HG03025 (cell line): ENCODE measurements at regions not wholly inside any gene's neighbourhood (a gene's known extent, or its start where the extent isn't known, plus 50 kb on each side); places are given as distances from the start of the nearest gene placed in this dataset.
"Not testable (repeated sequence)": the region's sequence is repeated elsewhere in the genome, so short reads cannot be mapped to it uniquely, and the experiment has no call there.

Source experiments
- ATAC-seq: cut with Tn5 transposase; IDR thresholded peaks from one replicate; pipeline ENCODE4 v1.9.1; 2021; ENCODE audit warnings: mild to moderate bottlenecking, moderate library complexity; ENCODE audit not compliant: unreplicated experiment, low FRiP score

DNA sequence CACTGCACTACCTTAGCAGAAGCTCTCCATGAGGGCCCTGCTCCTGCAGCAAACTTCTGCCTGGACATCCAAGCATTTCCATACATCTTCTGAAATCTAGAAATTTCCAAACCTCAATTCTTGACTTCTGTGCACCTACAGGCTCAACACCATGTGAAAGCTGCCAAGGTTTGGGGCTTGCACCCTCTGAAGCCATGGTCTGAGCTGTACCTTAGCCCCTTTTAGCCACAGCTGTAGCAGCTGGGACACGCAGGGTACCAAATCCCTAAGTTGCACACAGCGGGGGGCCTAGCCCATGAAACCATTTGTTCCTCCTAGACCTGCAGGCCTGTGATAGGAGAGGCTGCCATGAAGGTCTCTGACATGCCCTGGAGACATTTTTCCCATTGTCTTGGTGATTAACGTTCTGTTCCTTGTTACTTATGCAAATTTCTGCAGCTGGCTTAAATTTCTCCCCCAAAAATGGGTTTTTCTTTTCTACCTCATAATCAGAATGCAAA is 102.7 kb downstream of the EN1 start:
- ATAC-seq: not testable (repeated sequence)

DNA sequence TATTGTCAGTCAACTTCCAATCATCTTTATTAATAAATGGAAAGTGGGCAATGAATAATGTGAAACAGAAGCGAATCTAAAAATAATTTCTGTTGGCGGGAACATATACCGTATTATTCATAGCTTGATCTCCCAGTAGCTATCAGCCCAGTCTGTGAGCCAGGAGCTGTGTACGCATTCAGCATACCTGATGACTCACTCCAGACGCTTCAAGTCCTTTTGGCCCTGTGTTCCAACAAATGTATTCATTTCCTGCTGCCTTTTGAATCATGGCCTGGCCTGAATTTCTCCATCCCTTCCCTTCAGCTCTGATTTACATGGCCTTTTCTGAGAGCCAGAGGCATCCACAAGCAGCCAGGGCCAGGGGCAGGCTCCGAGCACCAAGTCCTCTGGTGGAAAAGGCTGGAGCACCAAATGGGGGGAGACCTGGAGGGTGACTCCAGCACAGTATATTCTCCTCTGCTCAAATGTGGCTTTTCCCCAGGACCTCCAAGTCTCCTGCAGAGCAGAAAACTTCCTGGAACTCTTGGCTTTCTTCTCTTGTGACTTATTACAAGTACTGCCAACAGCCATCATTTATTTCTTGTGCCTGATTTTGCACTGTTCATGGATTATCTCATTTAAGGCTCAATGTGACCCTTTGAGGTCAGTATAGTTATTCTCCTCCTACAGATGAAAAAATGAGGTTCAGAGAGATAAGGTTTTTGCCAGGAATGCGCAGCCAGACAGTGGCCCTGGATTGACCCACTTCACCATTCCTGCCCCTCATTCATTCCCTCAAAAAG is 108.7 kb downstream of the EN1 start:
- no peak for ATAC-seq

DNA sequence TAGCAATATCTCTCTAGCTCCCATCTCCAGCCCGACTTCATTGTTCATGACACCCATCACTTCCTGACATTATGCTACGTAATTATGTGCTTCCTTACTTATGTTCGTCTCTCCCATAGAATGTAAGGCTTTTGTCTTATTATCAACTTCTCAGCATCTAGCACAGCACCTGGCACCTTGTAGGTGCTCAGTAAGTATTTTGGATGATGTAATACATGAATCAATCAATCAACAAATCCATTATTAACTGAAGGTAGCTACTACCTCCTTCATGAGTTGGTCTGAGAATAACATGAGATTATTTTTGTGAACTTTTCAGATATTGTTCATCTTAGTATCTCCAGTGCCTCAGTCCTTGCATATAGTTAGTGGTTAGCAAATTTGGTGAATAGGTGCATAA is 109.3 kb downstream of the EN1 start:
- no peak for ATAC-seq

DNA sequence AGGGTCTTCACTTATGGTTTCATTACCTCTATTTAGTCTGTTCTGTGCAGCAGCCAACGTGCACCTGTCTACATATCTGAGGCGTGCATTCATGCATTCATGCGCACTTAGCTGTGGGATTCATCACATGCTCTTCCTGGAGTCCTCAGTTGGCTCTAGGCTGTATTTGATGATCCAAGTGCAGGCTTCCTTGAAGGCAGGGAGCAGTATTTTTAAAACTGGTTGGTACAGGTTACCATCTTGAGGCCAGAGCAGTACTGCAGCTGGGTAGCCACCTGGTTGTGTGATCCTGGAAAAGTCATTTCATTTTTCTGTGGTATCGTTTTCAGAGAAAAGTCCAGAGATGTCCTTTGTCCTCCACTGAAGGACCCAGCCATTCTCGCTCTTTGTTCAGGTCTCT is 109.8 kb downstream of the EN1 start:
- no peak for ATAC-seq

DNA sequence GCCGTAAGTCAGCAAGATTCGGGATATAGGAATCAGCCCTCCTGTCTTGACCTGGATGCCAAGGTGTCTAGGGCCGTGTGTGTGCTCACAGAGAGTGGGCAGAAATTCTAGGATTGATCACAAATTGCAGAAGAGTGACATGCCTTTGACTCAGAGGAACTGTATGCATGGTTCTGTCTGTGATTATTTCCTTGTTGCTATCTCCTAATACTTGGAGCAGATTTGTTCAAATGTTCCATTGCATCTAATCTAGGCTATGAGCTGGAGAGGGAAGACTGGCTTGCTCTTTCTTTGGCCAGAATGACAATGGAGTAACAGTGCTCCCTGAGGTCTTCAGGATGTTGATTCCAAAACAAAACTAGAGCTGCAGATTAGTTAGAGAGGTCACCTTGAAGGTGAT is 115.0 kb downstream of the EN1 start:
- no peak for ATAC-seq

DNA sequence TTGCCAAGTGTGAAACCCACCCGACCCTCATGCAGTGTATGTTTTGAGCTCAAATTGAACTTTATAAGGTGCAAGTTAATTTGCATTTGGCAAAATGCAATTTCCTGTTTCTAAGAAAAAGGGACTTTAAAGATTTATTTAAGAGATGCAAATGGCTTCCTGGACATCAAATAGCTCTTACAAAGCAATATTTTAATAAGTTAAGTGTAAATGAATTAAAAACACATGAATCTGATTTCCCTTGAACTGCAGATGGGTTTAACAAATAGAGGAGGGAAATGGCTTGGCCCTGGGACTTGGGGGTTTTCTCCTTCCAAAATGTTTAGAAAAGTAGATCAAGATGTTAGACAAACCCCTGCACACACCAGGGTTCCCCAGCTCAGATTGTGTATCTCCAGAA is 116.0 kb downstream of the EN1 start:
- no peak for ATAC-seq

DNA sequence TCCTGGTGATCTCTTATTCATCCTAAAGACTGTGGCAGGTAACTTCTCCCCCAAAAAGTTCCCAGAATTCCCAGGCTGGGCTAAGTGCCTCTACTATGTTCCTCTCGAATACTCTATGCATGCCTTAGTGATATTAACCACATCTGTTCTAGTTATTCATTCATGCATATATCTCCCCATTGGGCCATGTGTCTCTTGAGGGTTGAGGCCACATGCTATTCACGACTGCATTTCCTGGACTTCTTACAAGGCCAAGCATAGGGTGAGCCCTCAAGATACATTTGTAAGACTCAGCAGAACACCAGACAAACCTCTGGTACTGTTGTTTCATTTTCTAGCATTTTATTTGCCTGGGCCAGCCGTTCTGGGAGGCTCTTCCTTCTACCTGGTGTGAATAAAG is 117.0 kb downstream of the EN1 start:
- no peak for ATAC-seq

DNA sequence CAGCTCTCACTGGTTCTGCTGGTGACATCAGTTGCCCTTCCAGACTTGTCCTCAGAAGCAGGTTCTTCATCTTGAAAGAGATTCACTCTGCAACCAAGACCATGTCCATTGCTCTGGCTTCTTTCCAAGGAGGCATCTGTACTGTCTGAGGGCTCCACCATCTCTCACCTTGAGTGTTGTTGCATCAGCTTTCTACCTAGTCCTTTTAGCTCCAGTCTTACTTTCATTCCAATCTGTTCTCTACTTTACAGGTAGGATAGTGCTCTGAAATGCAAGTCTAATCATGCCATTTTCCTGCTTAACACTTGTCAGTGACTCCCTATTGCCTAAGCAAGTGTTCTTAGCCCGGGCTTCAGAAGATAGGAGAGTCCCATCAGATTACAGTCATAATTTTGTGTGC is 117.7 kb downstream of the EN1 start:
- no peak for ATAC-seq

DNA sequence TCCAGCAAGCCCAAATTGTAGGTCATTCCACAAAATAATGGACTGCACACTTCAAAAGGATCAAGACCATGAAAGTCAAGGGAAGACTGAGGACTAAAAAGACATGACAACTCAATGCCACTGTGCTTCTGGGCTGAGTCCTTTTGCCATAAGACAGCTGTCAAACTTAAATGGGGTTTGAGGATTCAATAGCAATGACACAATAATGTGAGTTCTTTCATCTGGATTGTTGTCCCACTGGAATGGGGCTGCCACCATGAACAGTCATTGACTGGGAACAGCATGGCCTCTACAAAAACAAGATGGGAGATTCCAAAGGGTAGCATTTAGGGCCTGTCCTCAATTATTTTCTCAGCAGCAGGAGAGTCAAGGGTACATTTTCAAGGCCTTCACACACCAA is 118.5 kb downstream of the EN1 start:
- ATAC-seq: no peak

DNA sequence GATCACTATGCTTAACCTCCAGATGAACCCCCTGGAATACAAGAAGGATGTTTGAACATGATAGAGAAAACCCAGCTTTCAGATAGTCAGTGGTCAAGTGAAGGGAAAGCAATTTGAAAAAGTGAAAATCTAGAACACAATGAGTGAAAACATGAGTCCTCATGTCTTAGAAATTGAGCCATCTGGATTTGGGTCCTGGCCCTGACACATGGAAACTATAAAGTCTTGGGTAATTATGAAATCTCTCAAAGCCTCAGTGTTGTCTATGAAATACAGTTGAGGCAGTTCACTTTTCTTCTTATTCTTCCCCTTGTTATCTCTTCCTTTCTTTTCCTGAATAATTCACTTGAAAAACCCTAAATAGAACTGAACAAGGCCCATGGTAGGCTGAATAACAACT is 120.6 kb downstream of the EN1 start:
- no peak for ATAC-seq

DNA sequence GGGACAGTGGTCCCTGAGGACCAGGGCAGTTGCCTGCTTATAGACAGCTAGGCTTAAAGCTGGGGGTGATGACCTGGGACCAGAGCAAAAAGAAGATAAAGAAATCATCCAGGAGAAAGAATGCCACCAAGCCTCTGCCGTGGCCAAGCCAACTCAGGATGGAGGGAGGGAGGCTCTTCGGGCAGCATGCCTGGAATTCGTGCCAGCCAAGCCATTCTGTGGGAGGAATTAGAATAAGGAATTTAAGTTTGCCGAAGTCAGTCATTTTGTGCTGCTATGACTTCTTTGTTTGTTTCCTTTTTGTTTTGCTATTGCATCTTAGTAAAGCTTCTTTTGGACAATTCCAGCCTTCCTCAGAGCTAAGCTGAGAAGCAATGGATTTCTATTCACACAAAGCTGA is 124.1 kb downstream of the EN1 start:
- no peak for ATAC-seq

DNA sequence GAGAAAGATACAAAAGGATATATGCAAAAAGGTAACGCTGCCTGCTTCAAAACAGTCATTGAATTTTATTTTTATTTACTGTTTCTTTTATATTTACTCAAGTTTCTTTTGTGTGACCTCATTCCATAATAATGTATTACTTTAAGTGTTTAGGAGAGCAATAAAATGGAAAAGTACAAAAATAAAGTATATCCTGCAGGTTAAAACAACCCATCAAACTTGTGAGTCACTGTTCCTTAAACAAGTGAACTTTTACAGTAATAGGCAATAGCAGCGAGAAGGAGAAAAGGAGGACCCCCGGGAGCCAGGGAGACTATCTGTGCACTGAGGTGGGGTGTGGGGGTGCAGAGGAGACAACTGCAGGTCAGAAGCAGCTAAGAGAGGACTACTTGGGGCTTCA is 124.5 kb downstream of the EN1 start:
- no peak for ATAC-seq

DNA sequence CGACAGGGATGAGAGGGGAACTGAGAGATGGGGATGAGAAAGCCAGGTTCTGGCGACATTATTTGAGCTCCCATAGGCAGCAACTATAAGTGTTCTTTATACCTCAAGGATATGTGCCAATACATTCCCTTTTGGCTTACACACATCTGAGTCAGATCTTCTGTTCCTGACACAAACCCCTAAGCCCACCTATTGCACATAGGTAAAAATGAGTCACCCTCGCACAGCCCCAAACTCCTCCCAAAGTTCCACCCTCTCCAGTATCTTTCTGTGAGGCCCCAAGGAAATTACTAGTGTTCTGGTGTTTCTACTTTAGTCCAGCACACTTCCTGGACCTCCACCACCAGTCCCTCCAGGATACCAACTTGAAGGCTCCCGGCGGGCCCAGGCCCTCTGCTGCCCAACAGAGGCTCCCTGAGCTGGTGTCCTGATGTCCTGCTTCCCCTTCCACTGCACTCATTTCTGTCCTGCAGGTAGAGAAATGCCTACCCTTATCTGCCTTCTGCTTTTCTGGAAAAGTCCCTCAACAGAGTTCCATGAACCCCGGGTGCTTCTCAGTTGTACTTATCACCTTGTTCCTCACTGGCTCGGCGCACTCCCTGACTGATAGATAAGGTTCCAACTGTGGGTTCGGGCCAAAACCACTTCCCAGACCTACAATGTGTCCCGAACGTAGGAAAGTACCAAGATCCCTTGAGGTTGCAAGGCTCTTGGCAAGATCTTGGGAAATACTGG is 125.5 kb downstream of the EN1 start:
- no peak for ATAC-seq

DNA sequence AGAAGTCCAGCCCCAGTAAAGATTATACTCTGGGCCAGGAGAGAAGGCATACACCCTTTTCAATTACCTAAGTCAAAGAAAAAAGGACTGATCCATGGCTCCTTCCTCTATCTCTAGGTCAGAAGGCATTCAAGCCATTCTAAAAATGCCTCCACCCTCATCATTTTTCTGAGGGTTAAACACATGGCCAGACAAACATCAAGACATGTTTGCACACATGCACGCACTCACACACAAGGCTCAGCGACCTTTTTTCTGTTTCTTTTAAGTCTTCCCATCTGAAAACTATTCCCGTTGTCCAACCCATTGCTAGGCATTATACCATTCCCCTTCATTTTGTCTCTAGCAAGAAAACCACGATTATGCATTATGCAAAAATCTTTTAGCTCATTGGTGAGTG is 126.6 kb downstream of the EN1 start:
- ATAC-seq: no peak

DNA sequence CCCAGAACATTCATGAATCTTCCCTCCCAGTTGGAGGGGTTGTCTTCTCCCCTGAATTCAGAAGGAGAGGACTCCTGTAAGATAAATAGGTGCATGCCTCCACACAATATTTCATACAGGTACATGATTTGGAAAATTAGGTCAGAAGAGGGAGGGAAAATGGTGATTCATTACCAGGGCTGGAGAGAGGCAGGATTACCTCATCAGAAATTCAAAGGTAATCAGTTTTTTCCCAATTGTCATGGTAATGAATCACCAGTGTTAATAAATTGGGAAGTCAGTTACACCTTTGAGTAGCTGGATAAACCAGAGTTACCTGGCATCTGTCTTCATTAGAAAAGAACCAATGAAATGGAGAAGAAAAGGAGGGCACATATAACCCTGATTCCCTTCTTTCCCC is 128.5 kb downstream of the EN1 start:
- ATAC-seq: no peak

DNA sequence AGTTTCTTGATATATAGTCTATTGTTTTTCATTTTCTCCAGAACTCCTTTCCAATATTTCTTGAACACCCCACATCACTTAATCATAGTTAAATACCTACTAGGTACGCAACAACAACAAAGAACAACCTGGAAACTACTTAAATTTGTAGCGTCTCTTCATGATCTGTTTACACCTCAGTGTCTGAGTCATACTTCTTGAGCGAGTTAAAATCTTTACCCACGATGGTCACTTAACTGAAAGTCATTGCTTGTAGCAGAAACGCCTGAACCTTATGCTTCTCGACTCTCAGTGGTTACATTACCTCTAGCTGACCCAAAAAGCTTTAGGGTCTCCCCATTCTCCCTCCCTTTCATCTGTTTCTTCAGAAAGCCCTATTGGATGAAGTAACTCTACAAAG is 131.3 kb downstream of the EN1 start:
- no peak for ATAC-seq

DNA sequence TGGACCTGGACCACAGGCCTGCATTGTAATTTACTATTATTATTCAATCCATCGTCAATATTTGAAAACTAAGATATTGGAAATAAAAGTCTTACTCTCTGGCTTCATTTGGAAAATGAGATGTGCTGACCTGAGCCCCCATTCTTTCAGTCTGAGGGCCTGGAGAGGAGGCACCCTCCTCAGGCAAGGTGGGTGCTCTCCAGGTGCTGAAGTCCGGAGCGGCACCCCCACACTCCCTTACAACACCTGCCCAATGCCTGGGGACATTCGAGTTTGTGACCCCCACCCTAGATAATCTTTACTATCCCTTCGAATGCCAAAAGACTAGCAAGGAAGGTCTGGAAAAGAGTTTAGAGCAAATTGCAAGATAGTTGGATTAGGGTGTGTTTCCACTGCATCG is 133.3 kb downstream of the EN1 start:
- ATAC-seq: no peak

DNA sequence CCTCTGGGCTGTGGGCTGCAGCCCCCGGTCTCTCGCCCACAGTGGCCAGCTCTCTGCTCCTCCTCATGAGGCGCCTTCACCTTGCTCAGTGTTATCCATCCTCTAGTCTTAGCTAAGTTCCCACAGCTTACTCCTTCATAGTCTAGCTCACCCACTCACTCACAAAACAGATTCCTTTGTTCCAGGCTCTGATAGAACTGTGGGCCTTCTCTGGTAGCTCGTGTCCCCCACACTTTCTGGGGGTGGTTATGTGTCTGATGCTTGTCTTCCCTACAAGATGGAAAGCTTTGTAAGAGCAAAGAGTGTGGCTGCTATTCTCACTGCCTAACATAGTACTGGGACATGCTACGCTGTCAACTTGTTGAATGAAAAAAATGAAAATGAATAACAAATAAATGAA is 135.8 kb downstream of the EN1 start:
- no peak for ATAC-seq

DNA sequence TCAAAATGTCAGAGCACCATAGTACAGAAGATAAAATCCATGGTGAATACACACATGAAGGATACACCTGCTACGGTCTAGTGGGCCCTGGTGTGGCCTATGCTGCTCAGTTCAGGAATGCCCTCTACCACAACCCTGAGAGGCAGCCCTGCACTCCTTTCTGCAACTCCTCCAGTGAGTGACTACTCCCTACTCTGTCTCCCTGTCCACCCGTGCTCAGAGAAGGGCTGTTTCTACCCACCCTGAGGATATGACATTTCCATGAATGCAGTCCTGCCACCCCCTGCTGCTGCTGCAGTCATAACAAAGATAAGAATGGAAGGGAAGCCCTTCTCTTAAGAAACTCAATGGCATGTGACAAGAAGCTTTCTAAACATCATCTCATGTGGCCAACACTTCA is 137.0 kb downstream of the EN1 start:
- no peak for ATAC-seq

DNA sequence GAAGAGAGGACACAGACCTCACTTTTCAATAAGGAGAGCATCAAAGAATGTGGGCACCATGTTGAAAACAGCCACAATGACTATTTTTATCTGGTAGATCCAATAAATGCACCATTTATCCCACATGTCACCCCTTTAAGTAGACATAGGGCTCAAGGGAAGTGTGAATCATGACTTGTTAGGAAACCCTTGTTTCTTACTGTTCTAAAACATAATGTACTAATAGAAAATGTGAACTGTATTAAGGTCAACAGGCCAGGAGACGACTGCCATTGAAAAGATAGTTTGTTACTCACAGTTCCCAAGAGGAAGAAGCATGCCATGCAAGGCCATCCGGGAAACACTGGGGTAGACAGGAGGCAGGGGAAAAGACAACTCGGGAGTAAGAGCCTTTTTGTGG is 137.7 kb downstream of the EN1 start:
- no peak for ATAC-seq

DNA sequence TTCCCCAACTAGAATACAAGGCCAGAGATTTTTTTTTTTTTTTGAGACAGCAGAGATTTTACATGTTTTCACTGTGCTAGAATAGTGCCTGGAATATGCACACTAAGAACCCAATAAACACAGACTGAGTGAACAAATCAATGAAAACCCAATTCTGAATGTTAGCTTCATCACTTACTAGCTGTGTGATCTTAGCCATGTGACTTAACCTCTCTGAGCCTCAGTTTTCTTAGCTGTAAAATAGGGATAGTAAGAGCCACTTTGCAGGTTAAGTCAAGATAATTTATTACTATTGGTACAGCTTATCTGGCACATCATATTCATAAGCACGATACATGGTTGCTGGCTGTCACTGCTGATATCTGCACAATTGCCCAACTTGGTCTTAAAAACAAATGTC is 140.6 kb downstream of the EN1 start:
- ATAC-seq: no peak

DNA sequence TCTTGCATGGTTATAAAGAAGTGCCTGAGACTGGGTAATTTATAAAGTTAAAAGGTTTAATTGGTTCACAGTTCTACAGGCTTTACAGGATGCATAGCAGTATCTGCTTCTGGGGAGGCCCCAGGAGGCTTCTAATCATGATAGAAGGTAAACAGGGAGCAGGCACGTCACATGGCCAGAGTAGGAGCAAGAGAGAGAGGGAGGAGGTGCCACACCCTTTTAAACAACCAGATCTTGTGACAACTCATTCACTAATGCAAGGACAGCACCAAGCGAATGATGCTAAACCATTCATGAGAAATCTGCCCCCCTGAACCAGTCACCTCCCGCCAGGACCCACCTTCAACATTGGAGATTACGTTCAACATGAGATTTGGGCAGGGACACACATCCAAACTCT is 141.1 kb downstream of the EN1 start:
- no peak for ATAC-seq
